ENCODE measurements at regions not wholly inside any gene's neighbourhood (a gene's known extent, or its start where the extent isn't known, plus 50 kb on each side); places are given as distances from the start of the nearest gene placed in this dataset.

DNA sequence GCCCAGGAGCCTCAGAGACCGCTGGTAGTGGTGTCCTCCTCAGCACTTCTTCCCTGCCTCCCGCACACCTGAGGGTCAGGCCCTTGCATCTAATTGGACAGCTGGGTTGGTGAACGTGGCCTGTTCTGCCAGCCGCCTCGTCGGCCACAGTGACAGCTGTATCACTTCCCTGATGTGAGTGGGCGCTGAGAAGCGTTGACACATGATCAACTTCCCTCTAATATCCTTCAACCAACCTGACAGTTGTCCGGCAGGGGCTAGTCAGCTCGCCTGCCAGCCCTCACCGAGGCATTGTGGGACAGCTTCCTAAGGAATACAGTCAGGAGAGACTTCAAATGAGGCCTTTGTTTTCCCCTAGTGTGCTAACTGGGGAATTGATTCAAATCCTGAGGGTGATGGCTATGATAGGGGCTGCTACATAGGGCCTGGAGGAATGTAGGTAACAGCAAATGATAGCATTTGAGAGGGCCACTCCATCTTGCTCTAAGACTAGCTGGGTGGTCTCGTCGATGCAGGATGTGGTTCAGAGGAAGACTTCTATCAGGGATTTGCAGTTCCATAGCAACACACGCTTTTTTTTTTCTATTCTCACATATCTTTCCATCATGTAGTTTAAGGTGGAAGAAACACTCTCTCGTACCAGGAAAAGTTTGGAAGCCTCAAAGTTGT lies 230.8 kb downstream of the TSHZ3 start:
- DNase-seq: no peak

DNA sequence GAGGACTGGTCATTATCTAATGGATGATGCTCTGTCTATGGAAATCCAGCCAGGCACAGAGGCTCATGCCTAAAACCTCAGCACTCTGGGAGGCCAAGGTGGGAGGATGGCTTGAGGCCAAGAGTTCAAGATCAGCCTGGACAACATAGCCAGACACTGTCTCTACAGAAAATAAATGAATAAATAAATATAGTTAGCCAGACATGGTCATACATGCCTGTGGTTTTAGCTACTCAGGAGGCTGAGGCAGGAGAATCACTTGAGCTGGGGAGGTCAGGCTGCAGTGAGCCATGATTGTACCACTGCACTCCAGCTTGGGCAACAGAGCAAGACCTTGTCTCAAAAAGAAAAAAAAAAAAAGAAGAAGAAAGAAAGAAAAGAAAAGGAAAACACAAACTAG lies 234.7 kb downstream of the TSHZ3 start:
- DNase-seq: no peak

DNA sequence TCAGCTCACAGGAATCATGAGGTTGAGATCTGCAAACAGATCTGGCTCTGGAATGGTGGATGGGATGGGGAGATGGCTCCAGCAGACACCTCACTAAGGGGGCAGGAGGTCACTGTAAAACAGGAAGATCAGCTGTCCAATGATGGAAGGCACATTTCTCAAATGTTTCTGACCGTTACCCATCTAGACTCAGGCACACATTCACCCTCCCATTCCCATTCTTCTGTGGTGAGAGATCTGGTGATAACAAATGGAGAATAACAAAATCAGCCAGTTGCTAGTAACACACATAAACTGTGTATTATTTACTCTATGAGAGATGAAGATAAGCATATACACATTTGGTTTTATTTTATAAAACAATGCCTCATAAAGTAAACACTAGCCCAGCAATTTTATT lies 235.9 kb downstream of the TSHZ3 start:
- no peak for DNase-seq

DNA sequence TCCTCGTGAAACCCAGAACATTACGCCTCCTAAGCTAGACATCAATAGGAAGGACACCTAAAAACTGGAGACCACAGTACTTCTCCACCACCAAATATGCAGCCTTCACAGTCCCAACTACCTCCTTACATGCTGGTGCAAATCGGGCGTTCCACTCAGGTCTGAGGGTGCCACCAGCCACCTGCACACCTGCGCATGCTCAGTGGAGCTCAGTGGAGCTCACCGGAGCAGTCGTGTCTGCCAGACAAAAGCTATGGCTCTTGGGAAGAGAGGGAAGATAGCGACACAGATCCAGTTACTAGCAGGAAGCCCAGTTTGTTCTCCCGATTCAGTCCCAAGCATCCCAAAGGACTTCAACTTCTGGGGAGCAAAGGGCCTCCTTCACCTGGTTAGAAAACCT lies 237.1 kb downstream of the TSHZ3 start:
- no peak for DNase-seq

DNA sequence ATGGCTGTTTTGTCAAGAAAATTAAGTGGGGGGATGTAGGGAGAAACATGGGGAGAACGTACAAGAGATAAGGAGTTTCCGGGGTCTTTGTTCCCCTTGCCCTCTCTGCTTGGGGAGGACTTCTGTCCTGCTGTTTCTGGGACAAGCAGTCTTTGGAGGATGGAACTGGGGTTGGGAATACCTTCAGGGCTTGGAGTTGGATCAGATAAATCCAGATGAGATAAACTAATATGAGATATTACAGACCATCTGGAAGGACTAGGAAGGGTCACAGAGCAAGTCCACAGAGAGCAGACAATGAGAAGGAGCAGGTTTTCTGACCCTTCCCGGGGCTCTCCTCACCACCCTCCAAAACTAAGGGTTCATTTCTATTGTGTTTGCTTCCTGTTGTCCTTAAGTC lies 237.5 kb downstream of the TSHZ3 start:
- DNase-seq: no peak

DNA sequence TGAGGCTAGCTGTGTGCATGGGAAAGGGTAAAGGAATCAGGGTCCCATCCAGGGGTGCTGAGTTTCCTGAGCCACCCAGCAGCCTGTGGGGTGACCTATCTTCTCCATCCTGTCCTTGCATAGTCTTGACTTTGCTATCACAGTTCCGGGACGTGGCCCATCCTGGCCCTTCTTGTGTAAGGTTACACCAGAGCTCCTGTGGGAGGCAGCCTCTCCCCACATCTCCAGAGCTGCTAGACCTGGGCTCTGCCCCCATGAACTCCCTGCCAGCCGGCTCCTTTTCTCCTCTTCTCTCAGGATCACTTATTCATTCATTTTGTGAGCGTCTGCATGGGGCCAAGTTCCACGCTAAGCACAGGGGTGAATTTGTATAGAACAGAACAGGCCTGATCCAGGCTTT lies 238.9 kb downstream of the TSHZ3 start:
- peak; percentile 14 for DNase-seq

DNA sequence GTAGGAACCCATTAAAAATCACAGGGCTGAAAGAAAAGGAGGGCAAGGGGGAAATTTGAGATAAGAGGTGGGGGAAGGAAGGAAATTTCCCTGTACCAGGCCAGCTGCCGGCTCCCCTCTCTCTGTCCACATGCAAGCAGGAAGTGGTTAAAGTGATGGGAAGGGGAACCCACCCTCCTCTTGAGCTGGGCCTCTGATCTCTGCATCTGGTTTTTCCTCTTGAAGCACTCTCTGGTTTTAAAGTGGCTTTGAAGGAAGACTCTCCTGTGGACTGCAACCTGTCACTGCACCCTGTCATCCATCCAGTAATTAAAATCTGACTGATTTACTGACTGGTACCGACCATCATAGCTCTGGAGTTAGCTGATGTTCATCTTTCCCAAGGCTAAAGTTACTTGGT lies 239.6 kb downstream of the TSHZ3 start:
- peak; percentile 78 for DNase-seq

DNA sequence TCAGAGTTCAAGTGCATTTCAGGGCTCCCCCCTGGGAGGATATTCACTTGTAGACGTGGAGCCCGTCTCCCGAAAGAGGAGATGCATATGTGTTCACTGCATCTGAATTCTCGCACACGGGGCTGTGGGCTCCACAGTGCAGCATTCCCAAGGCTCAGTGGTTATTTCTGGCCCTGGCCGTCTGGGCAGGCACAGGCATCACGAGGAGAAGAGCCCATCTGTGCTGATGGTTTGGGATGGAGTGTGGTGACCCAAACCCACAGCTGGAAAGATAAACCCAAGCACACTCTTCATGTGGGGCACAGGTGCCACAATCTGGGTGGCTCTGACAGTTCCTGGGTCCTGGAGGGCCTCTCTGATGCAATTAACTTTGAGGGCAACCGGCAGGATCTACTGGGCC lies 242.1 kb downstream of the TSHZ3 start:
- DNase-seq: no peak

DNA sequence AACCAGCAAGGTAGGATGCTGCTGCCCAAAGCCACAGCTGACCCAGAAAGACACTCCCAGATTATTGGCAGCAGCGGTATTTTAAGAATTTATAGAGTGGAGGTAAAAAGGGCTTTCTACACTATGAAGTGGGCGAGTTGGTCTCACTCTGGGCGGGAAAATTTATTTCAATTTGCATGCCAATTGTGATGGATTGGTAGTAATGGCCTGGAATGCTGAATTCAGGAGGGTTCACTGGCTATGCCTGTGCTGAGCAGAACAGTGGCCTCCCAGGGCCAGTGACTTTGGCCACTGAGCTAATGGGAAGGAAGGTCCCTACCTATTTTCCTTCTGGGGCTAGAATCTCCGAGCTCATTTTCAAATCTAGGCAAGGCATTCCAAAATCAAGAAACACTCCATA lies 243.5 kb downstream of the TSHZ3 start:
- DNase-seq: no peak

DNA sequence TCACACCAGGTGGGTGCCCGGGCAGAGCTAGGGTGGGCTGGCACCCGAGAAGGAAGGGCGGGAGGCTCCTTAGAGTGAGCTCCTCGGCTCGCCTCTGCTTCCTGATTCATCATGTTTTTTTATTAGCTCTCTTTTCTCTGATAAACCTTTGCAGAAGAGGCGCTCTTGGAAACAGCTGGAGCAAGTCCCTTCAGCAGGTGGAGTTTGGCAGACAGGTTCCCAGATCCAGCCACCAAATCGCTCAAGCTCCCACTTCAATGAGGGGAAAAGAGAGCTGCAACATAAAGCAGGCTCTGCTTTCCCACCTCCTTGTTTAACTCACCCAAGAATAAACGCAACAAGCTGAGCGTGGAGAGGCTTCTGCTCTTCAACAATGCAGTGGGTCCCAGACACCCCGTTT lies 244.8 kb downstream of the TSHZ3 start:
- DNase-seq: peak; percentile 92

DNA sequence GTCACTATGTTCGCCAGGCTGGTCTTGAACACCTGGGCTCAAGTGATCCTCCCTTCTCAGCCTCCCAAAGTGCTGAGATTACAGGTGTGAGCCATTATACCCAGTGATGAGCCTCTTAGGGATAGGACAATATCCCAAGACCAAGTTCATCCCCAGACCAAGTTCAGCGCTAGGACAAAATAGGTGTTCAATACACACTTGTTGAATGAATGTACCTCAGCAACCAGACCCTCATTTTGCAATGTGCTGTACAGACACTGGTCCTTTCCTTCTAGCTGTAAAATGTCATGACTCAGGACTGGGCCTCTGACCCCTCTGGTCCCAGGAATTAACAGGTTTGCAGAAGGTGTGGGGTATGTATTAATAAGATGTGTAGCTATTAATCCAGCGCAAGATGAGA lies 246.0 kb downstream of the TSHZ3 start:
- no peak for DNase-seq

DNA sequence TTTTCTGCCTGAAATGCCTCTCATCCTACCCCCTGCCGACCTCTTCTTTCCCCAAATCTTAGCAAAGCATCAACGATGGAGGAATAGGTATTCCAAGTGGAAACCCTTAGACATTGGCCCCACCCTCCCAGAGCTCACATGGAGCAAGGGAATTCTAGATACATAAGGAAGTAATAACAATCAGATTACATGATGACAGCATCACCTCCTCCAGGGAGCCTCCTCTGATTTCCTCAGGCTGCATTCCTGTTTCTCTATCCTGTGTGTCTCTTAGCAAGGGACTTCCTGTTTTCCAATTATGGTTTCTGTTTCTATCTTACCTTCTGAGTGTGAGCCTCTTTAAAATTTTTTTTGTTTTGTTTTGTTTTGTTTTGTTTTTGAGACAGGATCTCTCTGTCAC lies 246.6 kb downstream of the TSHZ3 start:
- no peak for DNase-seq

DNA sequence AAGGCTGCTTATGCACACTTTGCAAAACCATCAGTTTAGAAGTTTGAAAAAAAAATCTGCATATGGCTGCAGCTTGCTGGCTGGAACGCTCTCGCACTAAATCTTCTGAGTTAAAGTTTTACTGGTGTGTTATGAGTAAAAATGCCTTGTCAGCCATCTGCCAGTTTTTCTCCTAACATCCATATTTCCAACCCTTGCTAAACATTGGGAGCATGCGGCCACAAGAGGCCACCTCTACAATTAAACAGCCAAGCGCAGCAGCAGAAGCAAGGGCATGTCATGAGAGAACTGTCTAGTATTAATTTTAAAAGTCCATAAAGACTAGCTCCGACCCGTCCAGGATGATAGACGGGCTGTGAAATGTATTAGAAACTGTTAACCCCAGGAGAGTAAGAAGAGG lies 248.3 kb downstream of the TSHZ3 start:
- DNase-seq: no peak

DNA sequence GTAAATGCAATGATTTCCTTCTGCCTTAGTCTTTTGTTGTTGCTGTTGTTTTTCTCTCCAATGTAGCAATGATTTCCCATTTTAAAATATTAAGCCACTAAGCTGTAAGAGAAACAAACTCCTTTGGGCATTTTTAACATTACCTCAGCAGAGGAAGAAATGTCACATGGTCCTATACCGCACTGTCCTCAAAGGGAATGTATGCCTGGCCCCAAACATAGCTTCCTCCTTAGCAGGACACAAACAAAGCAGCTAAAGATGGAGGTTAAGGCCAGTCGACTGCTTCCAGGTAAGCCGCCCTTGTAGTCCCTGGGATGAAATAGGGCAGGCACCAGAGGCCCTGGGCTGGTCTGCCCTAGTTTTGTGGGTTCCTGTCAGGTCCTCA lies 249.0 kb downstream of the TSHZ3 start:
- DNase-seq: no peak

DNA sequence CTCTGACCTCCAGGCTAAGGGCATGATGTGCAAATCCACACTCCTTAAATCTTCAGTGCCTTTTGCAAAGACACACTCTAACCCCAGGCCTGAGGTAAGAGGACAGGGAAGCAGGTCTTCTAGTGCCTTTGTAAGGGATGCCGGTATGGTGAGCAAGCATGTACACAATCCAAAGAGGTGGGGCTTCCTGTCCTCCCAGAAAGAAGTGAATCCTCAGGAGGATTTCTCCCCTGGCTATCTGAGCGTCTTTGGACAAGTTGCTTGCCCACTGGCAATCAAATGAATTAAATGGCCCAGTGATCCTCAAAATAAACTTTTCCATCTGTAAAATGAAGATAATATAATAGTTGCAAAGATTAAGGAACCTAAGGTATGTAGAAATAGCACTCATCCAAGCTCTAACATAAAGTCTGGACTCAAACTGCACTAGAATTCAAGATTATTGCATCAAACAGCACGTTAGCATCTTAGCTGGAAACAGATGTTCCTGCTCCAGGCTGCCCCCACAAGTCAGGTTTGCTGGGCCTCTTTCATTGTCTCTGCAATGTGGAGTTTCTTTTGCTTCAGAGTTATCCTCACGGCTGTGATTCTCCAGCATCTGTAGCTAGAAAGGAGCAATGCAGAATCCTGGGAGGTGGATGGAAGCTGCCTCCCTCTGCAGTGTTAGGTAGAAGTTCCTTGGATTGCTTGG lies 249.6 kb downstream of the TSHZ3 start:
- no peak for DNase-seq

DNA sequence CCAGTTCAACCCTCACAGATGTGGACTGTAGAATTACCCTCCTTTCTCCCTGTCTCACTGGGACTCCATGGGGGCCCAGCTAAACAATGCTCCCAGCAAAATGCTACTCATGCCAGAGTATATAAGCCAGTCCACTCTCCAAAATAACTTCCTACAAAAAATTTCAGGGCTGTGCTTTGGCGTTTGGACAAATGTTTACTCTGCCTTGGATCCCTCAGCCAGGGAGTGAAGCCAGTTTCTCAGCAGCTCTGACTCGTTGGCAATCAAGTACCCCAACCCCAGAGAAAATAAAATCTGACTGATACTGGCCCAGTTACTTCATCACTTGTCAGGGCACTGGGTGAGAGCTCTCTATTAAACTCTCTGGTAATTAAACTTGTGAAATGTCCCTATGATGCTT lies 250.4 kb downstream of the TSHZ3 start:
- no peak for DNase-seq

DNA sequence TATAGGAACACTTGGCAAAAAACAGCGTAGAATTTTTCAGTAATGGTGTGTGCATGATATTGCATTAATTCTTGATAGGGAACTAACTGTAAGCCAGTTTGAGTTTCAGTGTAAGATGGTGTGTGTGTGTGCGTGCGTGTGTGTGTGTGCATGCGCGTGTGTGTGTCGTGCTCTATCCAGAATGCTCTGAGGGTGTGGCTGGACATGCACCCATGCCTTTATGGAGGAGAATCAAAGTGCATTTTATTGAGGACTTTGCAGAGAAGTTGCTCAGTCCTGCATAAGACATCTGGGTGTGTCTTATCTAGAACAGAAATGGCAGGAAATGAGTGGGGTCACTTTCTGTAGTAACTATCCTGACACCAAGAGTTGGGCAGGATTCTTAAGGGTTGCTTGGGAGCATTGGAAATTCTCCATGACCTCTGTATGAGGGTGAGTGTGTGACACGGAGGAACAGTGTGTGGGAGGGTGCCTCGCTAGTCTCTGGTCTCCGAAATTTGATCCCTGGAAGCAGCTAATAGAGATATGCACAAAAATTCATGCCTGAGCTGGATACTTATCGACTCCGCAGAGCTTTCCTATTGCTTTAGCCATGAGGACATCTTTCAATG lies 252.2 kb downstream of the TSHZ3 start:
- no peak for DNase-seq

DNA sequence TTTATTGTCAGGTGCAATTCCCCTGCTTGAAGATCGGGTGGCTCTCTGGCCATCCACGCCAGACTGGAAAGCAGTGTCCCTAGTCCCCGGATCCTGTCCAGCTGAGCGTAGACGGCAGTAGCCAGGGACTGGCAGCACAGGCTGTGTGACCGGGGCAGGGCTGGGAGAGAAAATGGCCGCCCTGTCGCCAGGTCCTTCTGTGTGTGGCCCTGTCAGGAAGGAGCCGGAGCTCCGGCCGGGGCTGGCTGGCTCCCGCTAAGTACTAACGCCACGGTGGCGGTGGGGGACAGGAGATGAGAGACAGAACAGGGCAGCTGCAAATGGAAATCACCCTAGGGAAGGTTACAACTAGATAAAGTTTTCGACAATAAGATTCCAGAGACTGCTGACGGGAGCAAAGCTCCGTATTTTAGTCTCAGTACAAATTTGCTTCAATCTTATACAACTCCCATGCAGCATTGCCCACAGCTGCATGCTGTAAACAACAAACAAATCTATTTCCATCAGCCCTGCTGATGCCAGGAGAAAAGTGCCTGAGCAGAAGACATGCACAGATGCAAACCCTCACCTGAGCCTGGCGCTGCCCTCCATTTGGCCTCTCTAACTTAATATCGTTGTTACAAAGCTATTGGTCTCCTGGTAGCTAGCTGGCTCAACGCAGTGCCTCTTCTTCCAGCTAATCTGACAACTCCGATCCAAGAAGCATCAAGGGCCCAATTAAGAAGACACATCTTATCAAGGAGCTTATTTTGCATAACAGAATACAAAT lies 253.0 kb downstream of the TSHZ3 start:
- DNase-seq: no peak

DNA sequence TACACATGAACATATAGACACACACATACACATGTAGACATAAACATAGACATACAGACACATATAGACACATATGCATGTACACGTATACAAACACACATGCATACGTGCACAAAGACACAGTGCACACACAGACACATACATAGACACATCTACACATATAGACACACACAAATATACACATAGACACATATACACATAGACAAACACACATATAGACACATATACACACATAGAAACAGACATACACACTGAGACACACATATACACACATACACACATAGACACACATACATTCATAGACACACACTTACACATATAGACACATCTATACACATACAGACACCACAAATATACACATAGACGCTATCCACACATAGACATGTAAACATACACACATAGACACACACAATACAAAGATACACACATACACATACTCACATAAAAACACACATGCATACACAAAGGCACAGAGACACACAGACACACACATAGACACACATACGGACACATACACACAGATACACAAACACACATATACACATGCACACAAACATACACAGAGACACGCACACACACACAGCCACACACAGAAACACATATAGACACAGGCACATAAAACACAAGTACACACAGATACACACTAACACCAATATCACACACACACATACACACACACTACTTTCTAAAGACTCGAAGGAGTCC lies 254.0 kb downstream of the TSHZ3 start:
- DNase-seq: no peak

DNA sequence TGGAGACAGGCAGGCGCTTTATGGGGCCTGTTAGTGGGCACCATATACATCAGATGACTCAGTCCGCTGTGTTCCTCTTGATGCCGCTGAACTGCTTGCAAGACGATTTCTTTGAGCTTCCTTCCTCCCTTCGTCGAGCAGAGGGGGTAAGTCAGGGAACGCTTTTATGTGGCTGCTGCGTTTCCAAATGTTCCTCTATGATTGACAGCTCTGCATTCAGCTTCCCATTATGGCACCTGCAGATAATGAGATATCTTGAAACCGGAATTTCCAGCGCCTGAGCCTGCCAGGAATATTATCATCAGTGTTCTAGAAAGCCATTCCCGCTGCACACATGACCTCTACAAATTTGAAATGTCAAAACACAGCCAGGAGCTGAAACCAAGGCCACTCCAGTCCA lies 257.0 kb downstream of the TSHZ3 start:
- DNase-seq: no peak

DNA sequence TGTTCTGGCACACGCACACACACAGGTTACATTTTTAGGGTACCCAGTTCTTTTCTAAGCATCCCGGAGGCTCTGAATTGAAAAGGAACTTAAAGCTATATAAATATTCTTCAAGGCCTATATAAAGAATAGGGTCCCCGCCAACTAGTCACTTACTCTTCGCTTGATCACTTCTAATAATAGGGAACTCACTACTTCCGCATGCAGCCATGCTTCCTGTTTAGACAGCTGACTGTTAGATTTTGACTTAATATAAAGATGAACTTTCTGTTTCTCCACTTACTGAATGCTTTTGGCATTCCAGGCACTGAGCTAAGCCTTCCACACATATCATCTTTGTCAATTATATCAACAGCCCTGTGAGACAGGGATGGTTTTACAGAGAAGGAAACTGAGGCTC lies 259.6 kb downstream of the TSHZ3 start:
- no peak for DNase-seq

DNA sequence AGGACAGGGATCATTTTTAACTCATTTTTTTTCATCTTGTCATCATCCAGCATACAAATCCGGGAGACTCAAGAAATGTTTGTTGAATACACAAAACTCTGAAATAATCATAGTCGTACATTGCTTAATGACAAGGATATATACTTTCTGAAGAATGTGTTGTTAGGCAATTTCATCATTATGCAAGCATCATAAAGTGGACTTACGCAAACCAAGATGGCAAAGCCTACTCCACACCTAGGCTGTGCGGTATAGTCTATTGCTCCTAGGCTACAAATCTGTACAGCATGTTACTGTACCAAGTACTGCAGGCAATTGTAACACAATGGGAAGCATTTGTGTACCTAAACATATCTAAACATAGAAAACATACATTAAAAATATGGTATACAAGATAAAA lies 264.1 kb downstream of the TSHZ3 start:
- DNase-seq: no peak

DNA sequence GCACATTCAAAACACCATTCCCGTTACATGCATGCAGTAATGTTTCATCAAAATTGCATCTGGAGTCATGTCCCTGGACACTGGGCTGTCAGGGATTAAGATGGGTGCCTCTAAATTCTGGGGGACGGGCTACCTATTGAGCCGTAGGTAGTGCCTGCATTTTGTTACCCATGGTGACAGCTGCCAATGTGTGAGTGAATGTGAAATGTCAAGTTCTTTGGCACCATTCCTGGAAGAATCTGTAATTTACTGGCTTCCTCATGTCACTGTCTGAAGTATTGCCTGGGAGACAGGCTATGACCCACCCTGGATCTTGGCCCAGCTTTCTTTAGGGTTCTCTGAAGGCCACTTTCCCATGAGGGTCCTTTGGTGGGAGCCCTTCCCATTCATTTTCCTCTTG lies 266.1 kb downstream of the TSHZ3 start:
- no peak for DNase-seq

Measured in DMS79 treated with DMSO at 0.1 percent for 48 hours (cell line).